Muscle of leg (tissue), 3 donors: ENCODE measurements at regions not wholly inside any gene's neighbourhood (a gene's known extent, or its start where the extent isn't known, plus 50 kb on each side); places are given as distances from the start of the nearest gene placed in this dataset.

ENCODE experiments used
- DNase-seq: peaks from one replicate; pipeline ENCODE4 v3.0.0; 2013
- H3K27ac ChIP-seq: one replicate; pipeline ENCODE4 v1.5.1; 2013; ENCODE audit warnings: mild to moderate bottlenecking, low read length, control low read depth
- H3K27me3 ChIP-seq: one replicate; pipeline ENCODE4 v1.6.1; 2013; ENCODE audit warnings: low read length; ENCODE audit not compliant: control insufficient read depth, insufficient read depth
- H3K36me3 ChIP-seq: one replicate; pipeline ENCODE4 v1.6.1; 2013; ENCODE audit warnings: low read length; ENCODE audit not compliant: control insufficient read depth, insufficient read depth
- H3K4me1 ChIP-seq: one replicate; pipeline ENCODE4 v1.6.1; 2013; ENCODE audit warnings: low read length; ENCODE audit not compliant: control insufficient read depth, insufficient read depth
- H3K4me3 ChIP-seq: one replicate; pipeline ENCODE4 v1.5.1; 2013; ENCODE audit warnings: low read length, control low read depth
- H3K9me3 ChIP-seq: replicated peaks from 2 replicates; pipeline ENCODE4 v1.6.1; 2013; ENCODE audit warnings: low read depth, low read length; ENCODE audit not compliant: control insufficient read depth
- WGBS: methylation state at CpG from one replicate; pipeline ENCODE4 v1.1.5; 2013; ENCODE audit warnings: missing lambda C conversion rate; ENCODE audit not compliant: insufficient coverage; 5-methylcytosine and 5-hydroxymethylcytosine counted together

- peak; percentile 75 for DNase-seq
- Histone ChIP-seq H3K4me1 (peaks cover 48% of the 10 kb centered on the region), H3K27me3 (peaks cover 81% of the 10 kb centered on the region), H3K4me3 (peak overlapping the region; percentile 30), H3K36me3 (no peaks in the 10 kb centered on the region), H3K27ac (peak overlapping the region; percentile 42), H3K9me3 (no peaks in the 10 kb centered on the region)
- WGBS, result under 1% methylated on average over 33 of the region's 50 CpGs
These were observed 105.3 kb upstream of the HSD17B12 start for GRCh38 chr11:43574949-43575912.

GRCh38 chr11:43575913-43576310 is 104.6 kb upstream of the HSD17B12 start:
- peak overlapping the region; percentile 30 for H3K4me3 ChIP-seq

GRCh38 chr11:43576320-43576802 is 104.2 kb upstream of the HSD17B12 start:
- Histone ChIP-seq H3K36me3 (no peaks in the 10 kb centered on the region), H3K4me1 (peaks cover 60% of the 10 kb centered on the region), H3K9me3 (no peaks in the 10 kb centered on the region), H3K27ac (no peak overlapping the region), H3K27me3 (peaks cover 89% of the 10 kb centered on the region), H3K4me3 (peak overlapping the region; percentile 30)
- 4% methylated on average over 4 of the region's 11 CpGs for WGBS
- DNase-seq, result peak; percentile 50

More at GRCh38 chr11:43575913-43576310, 104.6 kb upstream of the HSD17B12 start:
- peak overlapping the region; percentile 42 for H3K27ac ChIP-seq
- H3K36me3 ChIP-seq, result no peaks in the 10 kb centered on the region
- peaks cover 55% of the 10 kb centered on the region for H3K4me1 ChIP-seq
- no peaks in the 10 kb centered on the region for H3K9me3 ChIP-seq
- WGBS, result 3% methylated on average over 2 of the region's 11 CpGs
- DNase-seq, result peak; percentile 15
- peaks cover 88% of the 10 kb centered on the region for H3K27me3 ChIP-seq

- WGBS, result under 1% methylated on average over 26 of the region's 35 CpGs
- Histone ChIP-seq H3K4me3 (peak overlapping the region; percentile 30), H3K27me3 (peaks cover 91% of the 10 kb centered on the region), H3K4me1 (peaks cover 66% of the 10 kb centered on the region), H3K9me3 (no peaks in the 10 kb centered on the region), H3K27ac (no peak overlapping the region), H3K36me3 (no peaks in the 10 kb centered on the region)
- peak; percentile 69 for DNase-seq
These were observed 103.6 kb upstream of the HSD17B12 start for GRCh38 chr11:43576803-43577521.

GRCh38 chr11:43577566-43578264 is 102.8 kb upstream of the HSD17B12 start:
- no peaks in the 10 kb centered on the region for H3K9me3 ChIP-seq
- no peak overlapping the region for H3K27ac ChIP-seq
- WGBS, result 2% methylated on average over 8 of the region's 17 CpGs
- H3K4me3 ChIP-seq, result no peak overlapping the region
- peaks cover 97% of the 10 kb centered on the region for H3K27me3 ChIP-seq
- no peaks in the 10 kb centered on the region for H3K36me3 ChIP-seq
- DNase-seq, result no peak
- peaks cover 68% of the 10 kb centered on the region for H3K4me1 ChIP-seq

GRCh38 chr11:43578346-43579170 is 102.0 kb upstream of the HSD17B12 start:
- DNase-seq, result no peak
- Histone ChIP-seq H3K36me3 (no peaks in the 10 kb centered on the region), H3K4me3 (peak overlapping the region; percentile 51), H3K27me3 (peaks cover 99% of the 10 kb centered on the region), H3K4me1 (peaks cover 74% of the 10 kb centered on the region), H3K27ac (no peak overlapping the region), H3K9me3 (no peaks in the 10 kb centered on the region)
- WGBS, result under 1% methylated on average over 10 of the region's 35 CpGs

- Histone ChIP-seq H3K27ac (no peak overlapping the region), H3K27me3 (peaks cover 99% of the 10 kb centered on the region), H3K4me1 (peaks cover 71% of the 10 kb centered on the region), H3K9me3 (no peaks in the 10 kb centered on the region), H3K4me3 (peak overlapping the region; percentile 51), H3K36me3 (no peaks in the 10 kb centered on the region)
- peak; percentile 25 for DNase-seq
- 0% methylated on average over 53 of the region's 83 CpGs for WGBS
These were observed 101.2 kb upstream of the HSD17B12 start for GRCh38 chr11:43579171-43579918.

- Histone ChIP-seq H3K9me3 (no peaks in the 10 kb centered on the region), H3K4me3 (peak overlapping the region; percentile 51), H3K36me3 (no peaks in the 10 kb centered on the region), H3K4me1 (peaks cover 66% of the 10 kb centered on the region), H3K27ac (no peak overlapping the region), H3K27me3 (peaks cover 100% of the 10 kb centered on the region)
- no peak for DNase-seq
- WGBS, result no CpG with 5 or more reads among the region's 5 CpGs
These were observed 100.6 kb upstream of the HSD17B12 start for GRCh38 chr11:43579919-43580276.
